ENCODE measurements at regions not wholly inside any gene's neighbourhood (a gene's known extent, or its start where the extent isn't known, plus 50 kb on each side); places are given as distances from the start of the nearest gene placed in this dataset.

DNA sequence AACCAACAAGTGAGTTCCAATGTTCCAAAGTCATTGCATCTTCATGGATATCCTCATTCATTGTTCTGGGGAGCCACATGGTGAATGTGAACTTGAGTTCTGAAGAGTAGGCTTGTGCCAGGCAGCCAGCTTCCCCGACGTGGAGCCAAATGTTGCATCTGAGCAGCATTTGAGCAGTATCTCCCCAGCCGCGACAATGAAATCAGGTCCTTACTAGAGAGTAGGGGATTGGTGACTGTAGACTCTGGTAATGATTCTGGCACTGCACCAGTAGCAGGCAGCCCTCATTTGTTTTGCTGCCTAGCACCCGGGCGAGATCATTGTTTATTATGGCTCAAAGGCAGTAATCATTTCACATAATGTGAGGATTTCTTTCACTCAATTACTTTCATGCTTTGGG is 451.4 kb upstream of the C9orf72 start:
- TF ChIP-seq POLR2A (IDR thresholded peaks at IDR 0.05) = no peak
- TF ChIP-seq, protein P1, sequence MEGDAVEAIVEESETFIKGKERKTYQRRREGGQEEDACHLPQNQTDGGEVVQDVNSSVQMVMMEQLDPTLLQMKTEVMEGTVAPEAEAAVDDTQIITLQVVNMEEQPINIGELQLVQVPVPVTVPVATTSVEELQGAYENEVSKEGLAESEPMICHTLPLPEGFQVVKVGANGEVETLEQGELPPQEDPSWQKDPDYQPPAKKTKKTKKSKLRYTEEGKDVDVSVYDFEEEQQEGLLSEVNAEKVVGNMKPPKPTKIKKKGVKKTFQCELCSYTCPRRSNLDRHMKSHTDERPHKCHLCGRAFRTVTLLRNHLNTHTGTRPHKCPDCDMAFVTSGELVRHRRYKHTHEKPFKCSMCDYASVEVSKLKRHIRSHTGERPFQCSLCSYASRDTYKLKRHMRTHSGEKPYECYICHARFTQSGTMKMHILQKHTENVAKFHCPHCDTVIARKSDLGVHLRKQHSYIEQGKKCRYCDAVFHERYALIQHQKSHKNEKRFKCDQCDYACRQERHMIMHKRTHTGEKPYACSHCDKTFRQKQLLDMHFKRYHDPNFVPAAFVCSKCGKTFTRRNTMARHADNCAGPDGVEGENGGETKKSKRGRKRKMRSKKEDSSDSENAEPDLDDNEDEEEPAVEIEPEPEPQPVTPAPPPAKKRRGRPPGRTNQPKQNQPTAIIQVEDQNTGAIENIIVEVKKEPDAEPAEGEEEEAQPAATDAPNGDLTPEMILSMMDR (IDR thresholded peaks at IDR 0.05) = no peak

Data from thyroid gland (tissue), 4 donors.